ENCODE measurements at regions not wholly inside any gene's neighbourhood (a gene's known extent, or its start where the extent isn't known, plus 50 kb on each side); places are given as distances from the start of the nearest gene placed in this dataset.
"Not testable (repeated sequence)": the region's sequence is repeated elsewhere in the genome, so short reads cannot be mapped to it uniquely, and the experiment has no call there.

DNA sequence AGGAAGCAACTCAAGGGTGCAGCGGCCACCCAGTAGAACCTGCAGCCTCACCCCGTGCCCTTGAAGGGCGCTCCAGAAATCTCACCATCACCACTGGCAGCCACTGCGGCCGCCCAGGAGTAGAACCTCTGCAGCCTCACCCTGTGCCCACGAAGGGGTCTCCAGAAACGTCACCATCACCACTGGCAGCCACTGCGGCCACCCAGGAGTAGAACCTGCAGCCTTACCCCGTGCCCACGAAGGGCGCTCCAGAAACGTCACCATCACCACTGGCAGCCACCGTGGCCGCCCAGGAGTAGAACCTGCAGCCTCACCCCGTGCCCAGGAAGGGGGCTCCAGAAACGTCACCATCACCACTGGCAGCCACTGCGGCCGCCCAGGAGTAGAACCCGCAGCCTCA lies 336.0 kb downstream of the TEX29 start:
- FAIRE-seq = no peak

- FAIRE-seq = no peak
Measured at GRCh38 chr13:111657013-111657412, 336.6 kb downstream of the TEX29 start.

DNA sequence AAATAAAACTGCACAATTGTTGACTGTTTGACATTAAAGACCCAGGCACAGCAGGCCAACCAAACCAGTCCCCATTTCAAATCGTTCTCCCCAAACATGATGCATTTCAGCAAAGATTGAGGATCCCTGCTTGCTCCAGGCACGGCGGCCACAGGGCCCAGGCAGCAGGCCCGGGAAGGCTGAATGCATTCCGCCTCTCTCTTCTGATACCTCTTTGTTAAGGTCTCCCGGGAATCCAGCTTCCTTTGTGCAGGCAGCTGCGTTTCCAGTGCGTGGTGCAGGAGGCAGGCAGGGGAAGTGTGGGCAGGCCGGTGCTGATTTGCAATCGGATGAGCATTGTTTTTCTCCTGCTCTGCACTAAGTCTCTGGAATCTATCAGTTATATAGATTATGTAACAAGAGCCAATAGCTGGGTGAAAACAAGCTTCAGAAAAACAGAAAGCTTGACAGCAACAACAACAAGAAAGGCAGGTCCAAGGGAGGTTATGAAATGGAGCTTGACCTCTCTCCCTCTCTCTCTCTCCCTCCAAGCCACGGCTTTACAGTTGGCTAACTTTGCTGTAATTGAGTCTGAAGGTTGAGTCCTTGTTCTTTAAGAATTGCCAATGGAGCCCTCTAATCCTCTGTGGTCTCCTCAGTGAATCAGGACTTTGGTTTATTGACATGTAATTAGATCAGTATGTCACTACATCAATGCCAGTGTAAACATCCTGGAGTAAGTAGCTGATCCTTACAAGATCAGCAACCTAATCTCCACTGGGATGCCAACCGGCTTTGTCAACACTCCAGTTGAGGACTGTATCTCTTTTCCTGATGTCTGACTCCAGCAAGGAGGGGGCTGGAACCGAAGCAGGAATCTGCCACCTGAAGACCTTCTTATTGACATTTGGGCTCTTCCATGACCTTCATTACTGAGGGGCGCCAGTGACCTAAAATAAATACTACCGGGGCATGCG lies 338.0 kb downstream of the TEX29 start:
- FAIRE-seq = no peak

DNA sequence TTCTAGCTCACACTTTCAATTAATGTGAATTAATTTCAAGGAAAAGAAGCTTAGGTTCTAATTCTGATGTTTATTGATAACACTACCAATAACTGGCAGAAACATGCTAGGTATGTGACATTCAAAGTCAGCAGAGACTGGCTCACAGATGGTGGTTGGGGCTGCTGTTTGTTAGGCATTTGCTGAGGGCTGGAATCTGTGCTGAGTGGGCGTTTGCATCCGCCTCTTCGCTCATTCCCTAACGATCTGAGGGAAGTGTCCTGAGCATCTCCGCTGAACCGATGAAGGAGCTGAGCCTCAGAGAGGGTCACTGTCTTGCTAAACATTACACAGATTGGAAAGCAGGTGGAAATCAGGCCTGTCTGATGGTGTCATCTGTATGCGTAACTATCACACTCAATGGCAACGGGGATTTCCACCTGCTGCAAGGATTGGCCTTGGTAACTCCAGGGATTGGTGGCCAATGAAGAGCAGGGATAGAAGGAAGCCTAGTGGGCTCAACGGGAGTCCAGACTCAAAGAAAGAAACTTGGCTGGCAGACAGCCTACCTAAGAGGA lies 338.9 kb downstream of the TEX29 start:
- FAIRE-seq = no peak

DNA sequence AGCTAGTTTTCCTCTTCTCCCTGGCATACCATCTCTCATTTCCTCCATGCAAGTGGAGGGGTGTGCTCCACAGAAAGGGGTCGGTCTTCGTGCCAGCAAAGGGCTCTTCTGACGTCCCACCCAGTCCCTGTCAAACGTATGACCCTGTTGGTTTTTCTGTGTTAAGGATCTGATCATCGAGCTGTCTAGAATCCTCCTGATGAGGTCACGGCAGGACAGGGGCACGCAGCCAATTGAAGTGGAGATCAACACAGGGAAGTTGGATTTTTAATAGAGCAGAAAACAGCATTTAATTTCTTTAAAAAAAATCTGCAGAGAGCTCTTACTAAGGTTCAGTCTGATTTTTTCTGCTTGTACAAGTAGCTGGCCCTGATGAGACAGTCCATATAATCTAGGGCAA lies 339.4 kb downstream of the TEX29 start:
- FAIRE-seq = no peak

GRCh38 chr13:111661052-111661451 lies 340.6 kb downstream of the TEX29 start:
- FAIRE-seq = no peak

DNA sequence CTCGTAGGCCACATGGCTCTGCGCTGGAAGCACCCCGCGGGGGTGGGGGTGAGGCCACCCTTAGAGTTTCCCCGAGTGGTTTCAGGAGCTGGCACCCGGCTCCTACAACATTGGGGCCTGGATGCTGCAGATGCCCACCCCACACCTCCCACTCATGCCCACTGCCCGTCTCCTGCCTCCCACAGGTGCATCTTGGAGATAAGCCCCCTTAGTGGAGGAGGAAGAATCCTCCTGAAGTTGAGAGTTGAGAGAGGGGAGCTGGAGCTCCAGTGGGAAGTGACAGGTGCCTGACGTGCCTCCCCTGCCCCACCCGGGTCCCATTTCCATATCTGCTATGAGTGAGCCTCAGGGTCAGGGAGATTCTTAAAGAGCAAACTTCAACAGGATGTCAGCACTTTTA lies 341.3 kb downstream of the TEX29 start:
- FAIRE-seq = no peak

GRCh38 chr13:111662451-111662850 lies 342.0 kb downstream of the TEX29 start:
- FAIRE-seq = no peak

DNA sequence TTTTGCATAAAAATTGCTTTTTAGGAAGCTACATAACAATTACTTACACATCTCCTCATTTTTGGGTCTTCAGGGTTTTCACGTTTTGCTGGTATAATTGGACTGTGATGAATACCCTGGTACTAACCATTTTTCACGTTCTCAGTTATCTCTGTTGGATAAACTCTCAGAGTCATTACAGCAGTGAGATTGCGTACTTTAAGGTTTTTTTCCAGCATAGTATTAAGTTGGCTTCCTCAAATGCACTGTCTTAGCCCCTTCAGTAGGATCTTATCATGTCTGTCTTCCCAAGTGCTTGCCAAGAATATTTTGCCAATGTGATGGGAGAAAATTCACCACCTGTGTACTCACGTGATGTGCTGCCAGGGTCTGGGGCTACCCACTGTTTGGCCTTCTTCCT lies 342.5 kb downstream of the TEX29 start:
- FAIRE-seq = no peak

DNA sequence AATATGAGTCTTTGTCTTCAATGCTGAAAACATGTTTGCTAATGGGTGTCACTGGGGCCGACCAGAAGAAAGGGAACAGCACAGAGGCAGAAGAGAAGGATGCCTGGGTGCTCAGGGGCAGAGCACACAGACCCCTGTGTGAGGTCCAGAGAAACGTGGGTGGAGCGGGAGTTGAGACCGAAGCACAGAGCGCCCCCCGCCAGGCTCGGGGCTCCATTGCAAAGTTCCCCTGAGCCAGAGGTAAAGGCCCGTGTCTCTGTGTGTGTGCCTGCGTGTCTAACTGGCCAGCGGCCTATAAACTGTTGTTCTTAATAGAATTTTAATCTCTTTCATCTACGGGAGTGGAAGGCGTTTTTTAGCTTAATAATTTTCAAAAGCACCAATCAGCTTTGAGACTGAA lies 343.1 kb downstream of the TEX29 start:
- no peak for FAIRE-seq

GRCh38 chr13:111663953-111664421 lies 343.5 kb downstream of the TEX29 start:
- no peak for FAIRE-seq

DNA sequence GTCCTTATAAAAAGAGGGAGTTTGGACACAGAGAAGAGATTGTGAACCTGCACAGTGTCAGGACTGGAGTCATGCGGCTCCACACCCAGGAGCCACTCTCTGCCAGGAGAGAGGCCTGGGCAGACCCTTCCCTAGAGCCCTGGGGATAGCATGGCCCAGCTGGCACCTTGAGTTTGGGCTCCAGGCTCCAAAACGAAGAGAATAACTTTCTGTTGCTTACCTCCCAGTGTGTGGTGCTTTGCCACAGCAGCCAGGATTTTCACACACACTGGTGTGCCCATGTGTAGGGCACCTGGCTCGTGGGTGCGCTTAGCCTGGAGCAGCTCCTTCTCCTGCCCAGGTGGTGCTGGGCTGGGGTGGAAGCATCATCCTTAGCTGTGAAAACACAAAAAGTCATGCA lies 344.3 kb downstream of the TEX29 start:
- no peak for FAIRE-seq

DNA sequence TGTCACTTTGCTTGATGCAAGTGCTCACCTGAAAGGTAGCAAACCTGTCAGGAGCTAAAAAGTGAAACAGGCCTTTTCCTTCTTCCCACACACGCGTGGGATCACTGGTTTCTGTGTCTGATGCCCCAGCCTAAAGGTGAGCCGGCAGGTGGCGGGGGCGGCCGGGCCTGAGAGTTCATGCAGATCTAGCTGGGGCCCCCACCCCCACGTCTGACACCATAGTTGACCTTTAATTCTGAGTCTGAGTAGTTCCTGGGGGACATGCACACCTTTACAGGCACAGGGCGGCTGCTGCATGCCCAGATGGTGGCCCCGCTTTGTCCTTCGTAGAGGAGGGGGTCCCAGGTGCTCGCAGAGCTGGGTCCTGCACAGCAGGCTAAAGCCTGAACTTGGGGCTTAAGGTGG lies 345.3 kb downstream of the TEX29 start:
- no peak for FAIRE-seq

DNA sequence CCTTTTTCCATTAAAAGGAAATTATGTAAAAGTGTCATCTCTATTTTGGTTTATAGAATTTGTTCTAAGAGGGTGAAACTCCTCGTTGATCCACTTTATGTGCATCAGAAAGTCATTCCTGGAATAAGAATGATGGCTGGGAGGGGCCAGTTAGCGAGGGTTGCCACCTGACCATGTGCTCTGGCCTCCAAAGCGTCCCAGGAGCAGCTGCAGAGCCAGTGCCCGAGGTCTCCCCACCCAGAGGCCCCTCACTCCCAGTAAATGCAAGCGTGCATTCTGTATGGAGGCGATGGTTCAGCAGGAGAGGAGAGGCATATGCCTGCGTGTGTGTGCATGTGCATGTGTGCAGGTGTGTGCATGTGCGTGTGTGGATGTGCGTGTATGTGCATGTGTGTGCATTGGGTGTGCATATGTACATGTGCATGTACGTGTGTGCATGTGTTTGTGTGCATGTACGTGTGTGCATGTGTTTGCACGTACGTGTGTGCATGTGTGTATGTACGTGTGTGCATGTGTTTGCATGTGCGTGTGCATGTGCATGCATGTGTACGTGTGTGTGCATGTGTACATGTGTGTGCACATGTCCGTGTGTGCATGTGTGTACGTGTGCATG lies 345.8 kb downstream of the TEX29 start:
- no peak for FAIRE-seq

- FAIRE-seq = no peak
Measured at GRCh38 chr13:111667757-111668156, 347.3 kb downstream of the TEX29 start.

DNA sequence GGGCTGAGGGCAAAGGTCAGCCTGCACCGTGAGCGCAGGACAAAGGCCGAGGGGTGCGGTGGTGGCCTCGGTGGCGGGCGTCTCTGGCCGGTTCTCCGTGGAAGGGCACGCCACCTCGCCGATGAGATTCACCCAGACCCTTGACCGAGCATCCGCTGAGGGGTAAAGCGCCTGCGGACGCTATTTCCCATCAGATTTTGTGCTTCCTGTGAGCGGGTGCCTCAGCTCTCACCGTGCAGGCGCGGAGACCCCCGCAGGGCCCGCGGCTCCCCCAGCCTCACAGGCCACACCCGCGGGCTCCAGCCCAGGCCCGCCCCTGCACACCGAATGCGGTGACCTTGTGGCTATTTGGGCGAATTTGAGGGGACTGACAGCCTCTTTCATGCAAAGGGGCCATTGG lies 348.0 kb downstream of the TEX29 start:
- no peak for FAIRE-seq

DNA sequence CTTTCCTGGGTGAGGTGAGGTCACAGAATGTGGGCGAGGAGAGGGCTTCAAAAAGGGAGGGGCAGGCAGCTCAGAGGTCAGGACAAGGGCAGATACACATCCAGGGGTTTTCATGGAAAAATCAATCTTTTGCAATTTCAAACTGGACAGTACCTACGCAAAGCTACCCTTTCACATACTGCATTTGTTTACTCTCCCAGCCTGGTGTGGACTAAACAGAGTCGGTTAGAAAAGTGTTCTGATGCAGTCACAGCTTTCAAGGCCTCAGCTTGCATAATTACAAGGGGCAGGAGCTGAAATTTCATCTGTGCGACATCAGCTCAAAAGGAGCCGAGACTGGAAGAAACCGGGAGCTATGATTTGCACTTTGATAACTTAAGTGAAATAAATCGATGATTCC lies 351.8 kb downstream of the TEX29 start:
- FAIRE-seq = not testable (repeated sequence)

DNA sequence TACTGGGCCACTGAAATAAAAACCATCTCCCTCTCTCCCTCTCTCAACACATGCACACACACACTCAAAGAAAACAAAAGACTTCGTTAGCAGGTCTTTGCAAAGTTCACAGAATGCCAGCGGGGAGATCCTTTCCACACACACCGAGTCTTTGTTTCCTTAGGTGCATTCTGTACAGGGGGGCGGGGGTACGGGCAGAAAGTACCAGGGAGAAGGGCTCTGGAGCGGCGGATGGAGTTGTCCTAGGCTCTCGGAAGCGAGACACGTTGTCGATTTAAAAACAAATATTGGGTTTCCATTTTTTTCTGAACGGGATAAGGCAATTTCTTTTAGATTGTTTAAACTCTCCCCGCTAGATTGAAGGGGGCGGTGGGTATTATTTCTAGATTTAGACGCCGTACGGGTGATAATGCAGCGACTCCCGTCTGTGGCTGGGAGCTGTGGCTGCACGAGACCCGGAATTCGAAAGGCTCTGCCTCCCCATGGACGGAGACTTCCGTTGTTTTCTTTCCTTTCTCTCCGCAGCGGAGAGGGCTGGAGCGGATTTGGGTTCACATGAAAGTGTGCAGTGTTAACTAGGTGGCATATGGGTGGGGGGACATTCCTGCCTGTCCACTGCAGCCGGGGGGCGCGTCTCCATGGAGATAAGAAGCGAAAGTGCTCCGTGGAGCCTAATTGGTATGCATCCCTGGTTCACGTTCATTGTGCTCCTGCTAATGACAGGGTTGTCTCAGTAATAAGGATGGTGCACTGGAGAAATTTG lies 357.9 kb downstream of the TEX29 start:
- FAIRE-seq = not testable (repeated sequence)

DNA sequence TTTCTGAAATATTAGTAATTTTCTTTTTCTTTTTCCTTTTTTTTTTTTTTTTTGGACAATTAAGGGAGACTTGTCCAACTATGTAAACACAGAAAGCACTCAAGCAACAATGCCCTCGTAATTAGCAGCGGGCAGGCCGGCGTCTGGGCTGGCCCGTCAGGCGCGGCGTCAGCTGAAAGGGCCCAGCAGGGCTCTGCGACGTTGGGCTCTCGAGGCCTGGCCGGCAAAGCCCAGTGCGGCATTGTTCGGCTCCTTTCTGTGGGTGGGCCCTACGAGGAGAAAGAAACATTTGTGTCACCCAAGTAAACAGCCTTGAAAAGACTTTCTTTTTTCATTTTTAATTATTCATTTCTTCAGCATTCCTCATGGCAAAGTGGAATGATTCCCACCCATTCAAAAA lies 359.2 kb downstream of the TEX29 start:
- not testable (repeated sequence) for FAIRE-seq

DNA sequence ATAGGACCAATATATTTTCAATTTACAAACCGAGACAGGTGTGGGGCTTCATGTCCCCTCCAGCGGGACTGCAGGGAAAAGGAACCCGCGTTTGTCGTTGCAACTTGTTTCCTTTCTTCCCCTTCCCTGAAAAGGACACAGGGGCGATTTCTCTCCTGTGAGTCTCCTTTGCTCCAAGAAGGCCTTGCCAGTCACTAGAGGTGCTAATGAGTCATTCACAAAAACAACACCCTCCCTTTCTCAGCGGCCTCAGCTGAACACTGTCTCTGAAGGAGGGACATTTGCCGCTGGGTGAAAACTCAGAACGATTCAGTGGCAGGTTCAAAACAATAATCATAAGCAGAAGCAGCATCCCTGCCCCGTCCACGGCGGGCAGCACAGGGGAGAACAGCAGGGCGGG lies 359.7 kb downstream of the TEX29 start:
- not testable (repeated sequence) for FAIRE-seq

DNA sequence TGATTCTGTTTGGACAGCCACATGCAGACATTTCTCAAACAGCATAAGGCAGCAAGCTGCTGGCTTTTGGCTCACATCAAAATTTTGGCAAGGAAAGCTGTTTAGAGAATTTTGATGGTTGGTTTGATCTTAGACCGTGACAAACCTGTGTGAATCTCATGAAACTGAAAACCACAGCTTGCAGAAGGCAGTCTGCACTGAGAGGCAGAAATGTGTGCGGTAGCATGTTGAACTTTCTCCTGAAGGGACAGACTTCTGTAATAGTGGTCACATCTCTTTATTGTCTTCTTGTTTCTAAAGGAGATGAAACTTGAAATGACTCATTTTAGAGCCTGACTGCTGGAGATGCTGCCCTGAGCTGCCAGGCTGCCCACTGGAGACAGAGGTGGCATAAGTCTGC lies 371.6 kb downstream of the TEX29 start:
- FAIRE-seq = not testable (repeated sequence)

GRCh38 chr13:111696121-111696520 lies 370.8 kb upstream of the SOX1 start:
- not testable (repeated sequence) for FAIRE-seq

GRCh38 chr13:111702059-111702458 lies 364.9 kb upstream of the SOX1 start:
- FAIRE-seq = not testable (repeated sequence)

Data from G401.6 (cell line).